Tibial nerve (tissue), 4 donors: ENCODE measurements at regions not wholly inside any gene's neighbourhood (a gene's known extent, or its start where the extent isn't known, plus 50 kb on each side); places are given as distances from the start of the nearest gene placed in this dataset.

Experiments
- EP300 ChIP-seq, 2 donors: sonication (generic); formaldehyde crosslinking; IDR thresholded peaks; one replicate each; pipeline ENCODE4 v1.6.1; 2017; ENCODE audit warnings: antibody characterized with exemption in 2 of 2, mild to moderate bottlenecking in 1 of 2
- POLR2A ChIP-seq, 2 donors: fragments of 450-650 bp; IDR thresholded peaks; one replicate each; pipeline ENCODE4 v1.6.1; 2017; ENCODE audit warnings: antibody characterized with exemption in 2 of 2, mild to moderate bottlenecking in 2 of 2, moderate library complexity in 2 of 2
- TF ChIP-seq, protein P1 (sequence below), 5 experiments: fragments of 200-600 bp in 3 of 5; fragments of 450-650 bp in 2 of 5; sonication (generic) in 3 of 5; IDR thresholded peaks; one replicate each; pipeline ENCODE4 v1.5.1; 2016 to 2019; ENCODE audit warnings: antibody characterized with exemption in 5 of 5, mild to moderate bottlenecking in 3 of 5, moderate library complexity in 2 of 5

DNA sequence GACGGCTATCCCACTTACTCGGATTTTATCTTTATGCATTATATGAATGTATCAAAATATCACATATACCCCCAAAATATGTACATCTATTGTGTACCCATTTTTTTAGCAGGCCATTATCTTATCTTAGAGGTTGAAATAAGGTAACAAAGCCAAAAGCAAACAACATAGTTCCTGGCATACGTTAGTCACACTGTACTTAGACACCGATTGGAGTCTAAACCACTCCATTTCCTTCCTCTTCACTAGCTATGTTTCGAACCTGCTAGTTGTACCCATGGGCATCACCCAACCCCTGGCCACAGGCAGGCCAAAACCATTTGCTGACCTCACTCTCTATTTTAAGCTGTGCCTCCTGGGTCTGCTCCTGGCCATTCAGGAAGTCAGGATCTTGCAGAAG lies 66.3 kb downstream of the GRIN2B start:
- TF ChIP-seq, protein P1, sequence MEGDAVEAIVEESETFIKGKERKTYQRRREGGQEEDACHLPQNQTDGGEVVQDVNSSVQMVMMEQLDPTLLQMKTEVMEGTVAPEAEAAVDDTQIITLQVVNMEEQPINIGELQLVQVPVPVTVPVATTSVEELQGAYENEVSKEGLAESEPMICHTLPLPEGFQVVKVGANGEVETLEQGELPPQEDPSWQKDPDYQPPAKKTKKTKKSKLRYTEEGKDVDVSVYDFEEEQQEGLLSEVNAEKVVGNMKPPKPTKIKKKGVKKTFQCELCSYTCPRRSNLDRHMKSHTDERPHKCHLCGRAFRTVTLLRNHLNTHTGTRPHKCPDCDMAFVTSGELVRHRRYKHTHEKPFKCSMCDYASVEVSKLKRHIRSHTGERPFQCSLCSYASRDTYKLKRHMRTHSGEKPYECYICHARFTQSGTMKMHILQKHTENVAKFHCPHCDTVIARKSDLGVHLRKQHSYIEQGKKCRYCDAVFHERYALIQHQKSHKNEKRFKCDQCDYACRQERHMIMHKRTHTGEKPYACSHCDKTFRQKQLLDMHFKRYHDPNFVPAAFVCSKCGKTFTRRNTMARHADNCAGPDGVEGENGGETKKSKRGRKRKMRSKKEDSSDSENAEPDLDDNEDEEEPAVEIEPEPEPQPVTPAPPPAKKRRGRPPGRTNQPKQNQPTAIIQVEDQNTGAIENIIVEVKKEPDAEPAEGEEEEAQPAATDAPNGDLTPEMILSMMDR (IDR thresholded peaks at IDR 0.05) = no peak
- no peak for TF ChIP-seq EP300 (IDR thresholded peaks at IDR 0.05)
- TF ChIP-seq POLR2A (IDR thresholded peaks at IDR 0.05) = no peak
